RWPE2 (cell line): ENCODE measurements at regions not wholly inside any gene's neighbourhood (a gene's known extent, or its start where the extent isn't known, plus 50 kb on each side); places are given as distances from the start of the nearest gene placed in this dataset.
"Not testable (repeated sequence)": the region's sequence is repeated elsewhere in the genome, so short reads cannot be mapped to it uniquely, and the experiment has no call there.

ENCODE experiments used
- ATAC-seq: fragments of 200-7000 bp; cut with Tn5 transposase; 3 replicates; pipeline ENCODE4 v1.9.1; 2021; ENCODE audit warnings: low read depth
- DNase-seq: peaks from one replicate; pipeline ENCODE4 v3.0.0-alpha.2; 2020; ENCODE audit warnings: low spot score
- H3K27ac ChIP-seq: fragments of 450-650 bp; 2 replicates; pipeline ENCODE4 v1.5.1; 2017; ENCODE audit warnings: mild to moderate bottlenecking; ENCODE audit not compliant: poor library complexity, severe bottlenecking
- H3K27me3 ChIP-seq: fragments of 250-450 bp; sonication (Bioruptor Pico); 2 replicates; pipeline ENCODE4 v1.5.1; 2021; ENCODE audit warnings: mild to moderate bottlenecking, moderate library complexity; ENCODE audit not compliant: insufficient read depth, poor library complexity, severe bottlenecking
- H3K36me3 ChIP-seq: fragments of 250-450 bp; sonication (Bioruptor Pico); 2 replicates; pipeline ENCODE4 v1.5.1; 2020; ENCODE audit warnings: low read depth, mild to moderate bottlenecking, moderate library complexity
- H3K4me1 ChIP-seq: fragments of 250-450 bp; sonication (Bioruptor Pico); 2 replicates; pipeline ENCODE4 v1.5.1; 2021; ENCODE audit warnings: mild to moderate bottlenecking, moderate library complexity; ENCODE audit not compliant: insufficient read depth, poor library complexity, severe bottlenecking
- H3K4me3 ChIP-seq: fragments of 250-450 bp; sonication (Bioruptor Pico); 2 replicates; pipeline ENCODE4 v1.5.1; 2021; ENCODE audit warnings: mild to moderate bottlenecking, moderate library complexity; ENCODE audit not compliant: severe bottlenecking
- H3K9me3 ChIP-seq: fragments of 250-450 bp; sonication (Bioruptor Pico); 2 replicates; pipeline ENCODE4 v1.5.1; 2021; ENCODE audit warnings: mild to moderate bottlenecking, moderate library complexity; ENCODE audit not compliant: severe bottlenecking

DNA sequence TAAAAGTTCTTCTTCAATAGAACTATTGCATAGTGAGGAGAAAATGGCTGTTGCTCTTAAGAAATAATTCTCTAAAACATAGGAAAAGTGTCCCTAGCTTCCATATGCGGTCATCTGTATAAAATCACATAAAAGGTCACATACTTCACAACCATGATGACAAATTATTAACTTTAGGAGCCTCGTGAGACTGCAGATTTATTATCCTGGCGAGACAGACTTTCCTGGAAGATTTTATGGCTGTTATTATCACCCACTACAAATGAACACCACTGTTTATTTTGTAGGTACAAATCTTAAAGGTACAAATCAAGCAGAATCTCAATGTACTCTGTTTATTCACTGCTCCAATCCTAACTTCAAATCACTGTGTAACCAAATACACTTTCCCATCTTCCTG, 55.0 kb upstream of the AGAP4 start:
- H3K4me3 ChIP-seq, H3K9me3 ChIP-seq, H3K4me1 ChIP-seq, H3K36me3 ChIP-seq, DNase-seq, H3K27ac ChIP-seq, ATAC-seq, H3K27me3 ChIP-seq: not testable (repeated sequence)

- ATAC-seq, H3K36me3 ChIP-seq, H3K4me1 ChIP-seq, H3K27ac ChIP-seq, H3K4me3 ChIP-seq, H3K9me3 ChIP-seq, DNase-seq, H3K27me3 ChIP-seq: not testable (repeated sequence)
Measured at GRCh38 chr10:45903614-45904013, 56.3 kb upstream of the AGAP4 start.

DNA sequence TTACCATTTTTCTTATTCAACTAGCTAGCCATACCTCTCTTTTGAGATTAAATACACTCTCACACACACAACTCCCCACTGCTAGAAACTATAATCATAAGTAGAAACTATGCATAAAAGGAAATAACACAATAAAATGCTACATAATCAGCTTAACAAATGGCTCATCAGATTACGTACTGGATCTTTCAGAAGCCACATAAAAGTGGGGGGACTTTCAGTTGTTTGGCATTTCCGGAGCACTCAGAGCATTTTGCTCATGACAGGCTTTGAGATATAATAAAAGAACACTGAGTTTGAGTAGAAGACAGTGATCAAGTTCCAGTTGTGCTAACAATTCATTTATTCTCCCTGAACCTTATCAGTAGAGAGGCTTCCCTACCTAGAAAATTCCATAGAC, 56.8 kb upstream of the AGAP4 start:
- H3K27me3 ChIP-seq, H3K27ac ChIP-seq, H3K4me3 ChIP-seq, H3K9me3 ChIP-seq, H3K36me3 ChIP-seq, H3K4me1 ChIP-seq, ATAC-seq, DNase-seq: not testable (repeated sequence)

DNA sequence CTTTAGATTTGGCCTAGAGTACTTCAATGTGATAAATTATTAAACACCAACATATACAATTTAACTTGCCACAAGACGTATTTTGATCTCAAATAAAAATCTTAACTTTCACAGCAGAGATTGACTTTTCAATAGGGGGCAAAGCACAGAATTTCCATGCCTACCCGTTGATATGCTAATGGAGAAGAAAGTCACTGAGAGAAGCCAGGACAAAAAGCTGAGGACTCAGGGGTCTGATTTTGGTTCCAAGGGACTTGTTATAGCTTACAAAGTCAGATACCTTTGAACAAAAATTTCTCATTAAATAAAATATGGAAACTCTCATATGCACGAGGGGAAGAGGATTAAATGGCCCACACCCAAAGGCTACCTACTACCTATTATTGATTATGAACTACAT, 59.1 kb upstream of the TIMM23 start:
- not testable (repeated sequence) for H3K27me3 ChIP-seq, H3K4me1 ChIP-seq, ATAC-seq, H3K9me3 ChIP-seq, H3K4me3 ChIP-seq, DNase-seq, H3K36me3 ChIP-seq, H3K27ac ChIP-seq

GRCh38 chr10:45914740-45915139, 57.5 kb upstream of the TIMM23 start:
- DNase-seq, H3K9me3 ChIP-seq, H3K4me1 ChIP-seq, H3K27me3 ChIP-seq, H3K36me3 ChIP-seq, H3K27ac ChIP-seq, H3K4me3 ChIP-seq: not testable (repeated sequence)
- peak; percentile 60; the same call in 2 of the 3 replicates for ATAC-seq

DNA sequence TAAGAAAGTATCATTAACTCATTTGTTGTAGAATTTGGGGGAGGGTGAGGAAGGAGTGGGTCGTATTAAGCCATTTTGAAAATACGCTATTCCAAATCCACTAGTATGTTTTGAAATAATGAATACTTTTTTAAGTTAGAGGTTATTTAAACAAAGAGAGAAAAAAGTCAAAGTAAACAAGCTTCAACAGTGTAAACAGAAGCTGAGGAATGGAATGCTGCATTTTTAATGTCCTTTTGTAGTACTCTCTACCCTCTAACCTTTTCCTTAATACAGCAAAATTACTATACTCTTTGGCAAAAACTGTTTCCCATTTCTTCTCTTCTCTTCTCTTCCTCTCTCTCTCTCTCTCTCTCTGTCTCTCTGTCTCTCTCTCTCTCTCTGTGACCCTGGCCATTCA, 56.7 kb upstream of the TIMM23 start:
- H3K36me3 ChIP-seq, H3K27ac ChIP-seq, H3K4me1 ChIP-seq, H3K4me3 ChIP-seq, H3K9me3 ChIP-seq, ATAC-seq, H3K27me3 ChIP-seq, DNase-seq: not testable (repeated sequence)

GRCh38 chr10:45920876-45921275, 51.4 kb upstream of the TIMM23 start:
- H3K4me3 ChIP-seq, H3K9me3 ChIP-seq, ATAC-seq, H3K27me3 ChIP-seq, H3K36me3 ChIP-seq, H3K27ac ChIP-seq, H3K4me1 ChIP-seq, DNase-seq: not testable (repeated sequence)
